ENCODE measurements at regions not wholly inside any gene's neighbourhood (a gene's known extent, or its start where the extent isn't known, plus 50 kb on each side); places are given as distances from the start of the nearest gene placed in this dataset.

GRCh38 chr10:132132421-132132841, 54.3 kb upstream of the DPYSL4 start:
- Histone ChIP-seq H3K4me3 (ENCODE audit: low read depth, low read length) (no peak overlapping the region), H3K9me3 (ENCODE audit: control insufficient read depth, insufficient read depth, low read depth, low read length) (no peaks in the 10 kb centered on the region), H3K36me3 (ENCODE audit: control insufficient read depth in 2 of 2, insufficient read depth in 1 of 2, low read length in 2 of 2) (no peaks in the 10 kb centered on the region), H3K27ac (ENCODE audit: extremely low read depth, low read depth, low read length) (no peak overlapping the region), H3K4me1 (ENCODE audit: control insufficient read depth, insufficient read depth, low read length) (no peaks in the 10 kb centered on the region)
- CTCF ChIA-PET: no interaction called here
- TF ChIP-seq BCL11B (tag by site-specific recombination; IDR thresholded peaks at IDR 0.05; ENCODE audit: low read depth) (no peak), ZBTB1 (tag by site-specific recombination; IDR thresholded peaks at IDR 0.05) (no peak), WT1 (tag by site-specific recombination; IDR thresholded peaks at IDR 0.05) (no peak), YY1 (tag by site-specific recombination; IDR thresholded peaks at IDR 0.05) (no peak), HOXD13 (CRISPR knock-in tag; IDR thresholded peaks at IDR 0.05; ENCODE audit: borderline replicate concordance) (no peak), ZIC2 (tag by site-specific recombination; IDR thresholded peaks at IDR 0.05) (no peak), ZNF274 (IDR thresholded peaks at IDR 0.05; ENCODE audit: low read length) (no peak), ZNF274 (tag by site-specific recombination; IDR thresholded peaks at IDR 0.05; ENCODE audit: borderline replicate concordance) (no peak), ZNF133 (tag by site-specific recombination; IDR thresholded peaks at IDR 0.05) (no peak), ZNF140 (tag by site-specific recombination; IDR thresholded peaks at IDR 0.05) (no peak), ZNF514 (tag by site-specific recombination; IDR thresholded peaks at IDR 0.05) (no peak), ZNF529 (tag by site-specific recombination; IDR thresholded peaks at IDR 0.05; ENCODE audit: insufficient replicate concordance) (no peak), ZNF239 (tag by site-specific recombination; IDR thresholded peaks at IDR 0.05) (no peak), ZBTB26 (tag by site-specific recombination; optimal IDR thresholded peaks at IDR 0.05) (no peak), ZNF324 (tag by site-specific recombination; IDR thresholded peaks at IDR 0.05) (no peak), ZBTB20 (tag by site-specific recombination; IDR thresholded peaks at IDR 0.05) (no peak)
- POLR2A ChIA-PET: no interaction called here

GRCh38 chr10:132133005-132133404, 53.7 kb upstream of the DPYSL4 start:
- Histone ChIP-seq H3K36me3 (ENCODE audit: control insufficient read depth in 2 of 2, insufficient read depth in 1 of 2, low read length in 2 of 2) (no peaks in the 10 kb centered on the region), H3K4me1 (ENCODE audit: control insufficient read depth, insufficient read depth, low read length) (no peaks in the 10 kb centered on the region), H3K4me3 (ENCODE audit: low read depth, low read length) (no peak overlapping the region), H3K27ac (ENCODE audit: extremely low read depth, low read depth, low read length) (no peak overlapping the region), H3K9me3 (ENCODE audit: control insufficient read depth, insufficient read depth, low read depth, low read length) (no peaks in the 10 kb centered on the region)
- ChIA-PET POLR2A (no interaction called here), CTCF (interaction anchor here (1.4 kb wide), 1 partner anchor 10 kb away, joined by 8 read pairs; no protein-coding TSS in a partner anchor)
- TF ChIP-seq ZNF280C (tag by site-specific recombination; IDR thresholded peaks at IDR 0.05) (no peak), ZNF704 (tag by site-specific recombination; IDR thresholded peaks at IDR 0.05) (no peak), ZBTB20 (tag by site-specific recombination; IDR thresholded peaks at IDR 0.05) (no peak), ZNF488 (tag by site-specific recombination; IDR thresholded peaks at IDR 0.05) (no peak), ZNF692 (tag by site-specific recombination; IDR thresholded peaks at IDR 0.05) (no peak), HOXC10 (CRISPR knock-in tag; IDR thresholded peaks at IDR 0.05) (no peak), ZNF423 (tag by site-specific recombination; IDR thresholded peaks at IDR 0.05) (no peak), ZNF513 (tag by site-specific recombination; IDR thresholded peaks at IDR 0.05) (no peak), PBX3 (CRISPR knock-in tag; IDR thresholded peaks at IDR 0.05) (no peak), KLF9 (tag by site-specific recombination; IDR thresholded peaks at IDR 0.05; ENCODE audit: low read depth) (no peak)

All from HEK293 (cell line).